Astrocyte (in vitro differentiated cells and primary cell): ENCODE measurements at regions not wholly inside any gene's neighbourhood (a gene's known extent, or its start where the extent isn't known, plus 50 kb on each side); places are given as distances from the start of the nearest gene placed in this dataset.

ENCODE experiments used
- CTCF ChIP-seq: IDR thresholded peaks from 2 replicates; pipeline ENCODE4 v1.5.1; 2011; ENCODE audit warnings: low read depth, mild to moderate bottlenecking, inconsistent platforms, low read length, moderate library complexity; ENCODE audit not compliant: insufficient read depth
- EZH2 ChIP-seq: IDR thresholded peaks from 2 replicates; pipeline ENCODE4 v1.6.1; 2012; ENCODE audit warnings: mild to moderate bottlenecking, low read length, inconsistent platforms; ENCODE audit not compliant: insufficient read depth

GRCh38 chr10:105605918-105606317 is 964.8 kb downstream of the SORCS3 start:
- TF ChIP-seq CTCF (no peak), EZH2 (no peak)
